CD4-positive, alpha-beta T cell treated with Interleukin-12 subunit alpha and Interleukin-12 subunit beta, for 1 hour (primary cell): ENCODE measurements at regions not wholly inside any gene's neighbourhood (a gene's known extent, or its start where the extent isn't known, plus 50 kb on each side); places are given as distances from the start of the nearest gene placed in this dataset.

Source experiments
- DNase-seq: peaks from one replicate; pipeline ENCODE4 v3.0.0-alpha.2; 2020

DNA sequence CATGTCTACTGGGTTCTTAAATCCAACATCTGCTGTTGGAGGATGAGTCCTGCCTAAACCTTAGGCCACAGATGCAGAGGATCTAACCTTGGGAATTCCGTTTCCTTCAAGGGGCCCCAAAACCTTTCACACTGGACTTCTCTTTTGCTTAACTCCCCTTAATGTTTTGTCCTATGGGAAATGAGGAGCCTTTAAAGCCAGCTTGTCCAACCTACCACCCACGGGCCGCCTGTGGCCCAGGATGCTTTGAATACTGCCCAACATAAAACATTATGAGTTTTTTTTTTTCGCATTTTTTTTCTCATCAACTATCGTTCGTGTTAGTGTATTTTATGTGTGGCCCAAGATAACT is 157.2 kb upstream of the SLC1A4 start:
- DNase-seq, result no peak

DNA sequence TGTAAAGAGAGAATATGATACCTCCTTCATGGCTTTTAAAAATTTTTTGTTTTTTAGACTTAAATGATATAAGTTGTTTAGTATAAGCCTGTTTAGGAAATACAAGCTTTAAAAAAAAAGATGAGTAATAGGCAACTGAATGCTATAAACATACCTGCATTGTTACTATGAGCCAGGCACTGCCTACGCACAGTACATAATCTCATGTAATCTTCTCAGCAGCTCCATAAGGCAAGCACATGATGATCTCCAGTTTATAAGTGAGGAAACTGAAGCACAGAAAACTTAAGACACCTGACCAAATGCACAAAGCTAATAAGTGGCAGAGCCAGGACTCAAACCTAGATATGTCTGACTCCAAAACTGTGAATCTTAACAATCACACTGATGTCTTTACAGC is 156.3 kb upstream of the SLC1A4 start:
- no peak for DNase-seq

DNA sequence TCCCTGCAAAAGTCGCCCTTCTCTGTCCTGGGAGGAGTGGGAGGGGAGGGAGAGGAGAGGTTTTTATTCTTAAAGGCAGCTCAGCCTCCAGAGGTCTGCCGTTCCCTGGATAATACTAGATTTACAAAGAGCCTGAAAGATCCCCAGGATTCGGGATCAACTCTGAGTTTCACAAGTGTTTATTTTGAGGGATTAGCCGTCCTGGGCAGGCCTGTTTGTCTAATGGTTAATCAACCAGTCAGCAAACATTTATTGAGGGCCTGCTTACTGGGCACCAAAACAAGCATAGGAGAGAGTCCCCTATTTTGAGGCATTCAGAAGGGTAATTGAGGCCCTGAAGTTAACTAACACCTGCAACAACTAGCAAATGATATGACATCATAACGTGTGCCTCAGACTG is 152.6 kb upstream of the SLC1A4 start:
- no peak for DNase-seq

DNA sequence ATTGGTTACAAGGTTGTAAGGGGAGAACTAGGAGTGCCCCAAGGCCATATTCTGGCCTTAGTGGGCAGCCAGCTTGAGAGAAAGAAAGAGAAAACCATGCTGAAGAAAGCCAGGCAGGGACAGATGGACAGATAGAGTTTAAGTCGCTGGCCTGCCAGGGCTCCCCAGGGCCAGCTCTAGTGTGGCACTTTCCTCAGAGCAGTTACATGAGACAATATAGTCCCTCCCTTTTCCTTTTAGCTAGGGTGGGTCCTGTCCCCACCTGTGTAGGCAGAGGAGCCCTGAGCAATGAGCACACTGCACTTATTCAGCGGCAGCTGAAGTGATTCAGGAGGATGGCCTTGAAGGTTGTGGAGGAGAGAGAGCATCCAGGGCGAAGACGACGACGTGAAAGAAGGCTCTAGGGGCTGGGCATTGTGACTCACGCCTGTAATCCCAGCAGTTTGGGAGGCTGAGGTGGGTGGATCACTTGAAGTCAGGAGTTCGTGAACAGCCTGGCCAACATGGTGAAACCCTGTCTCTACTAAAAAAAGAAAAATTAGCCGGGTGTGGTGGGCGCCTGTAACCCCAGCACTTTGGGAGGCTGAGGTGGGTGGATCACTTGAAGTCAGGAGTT is 152.0 kb upstream of the SLC1A4 start:
- no peak for DNase-seq

DNA sequence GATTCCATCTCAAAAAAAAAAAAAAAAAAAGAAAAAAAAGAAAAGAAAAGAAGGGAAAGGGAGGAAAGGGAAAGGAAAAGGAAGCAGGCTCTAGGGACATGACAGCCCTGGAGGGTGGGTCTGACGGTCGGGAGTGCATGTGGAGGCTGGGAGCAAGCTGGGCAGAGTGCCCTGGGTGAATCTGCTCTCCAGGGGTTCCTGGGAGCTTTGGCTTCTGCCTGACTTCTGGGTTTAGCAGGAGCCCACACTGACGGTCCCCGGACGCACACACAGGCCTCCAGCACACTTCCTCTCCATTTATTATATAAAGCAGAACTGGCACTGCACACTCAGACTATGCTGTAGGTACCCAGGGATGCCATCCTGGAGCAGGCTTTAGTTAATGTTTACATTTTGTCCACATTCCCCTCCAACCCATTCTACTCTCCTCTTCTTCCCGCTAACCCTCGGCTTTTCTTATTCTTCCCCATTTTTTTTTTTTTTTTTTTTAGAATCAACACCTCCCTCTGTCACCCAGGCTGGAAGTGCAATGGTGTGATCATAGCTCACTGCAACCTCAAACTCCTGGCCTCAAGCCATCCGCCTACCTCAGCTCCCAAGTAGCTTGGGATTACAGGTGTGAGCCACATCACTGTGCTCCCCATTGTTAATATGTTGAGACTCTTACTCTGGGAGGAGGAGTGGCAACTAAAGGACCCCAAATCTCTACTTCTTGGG is 151.1 kb upstream of the SLC1A4 start:
- DNase-seq, result no peak

DNA sequence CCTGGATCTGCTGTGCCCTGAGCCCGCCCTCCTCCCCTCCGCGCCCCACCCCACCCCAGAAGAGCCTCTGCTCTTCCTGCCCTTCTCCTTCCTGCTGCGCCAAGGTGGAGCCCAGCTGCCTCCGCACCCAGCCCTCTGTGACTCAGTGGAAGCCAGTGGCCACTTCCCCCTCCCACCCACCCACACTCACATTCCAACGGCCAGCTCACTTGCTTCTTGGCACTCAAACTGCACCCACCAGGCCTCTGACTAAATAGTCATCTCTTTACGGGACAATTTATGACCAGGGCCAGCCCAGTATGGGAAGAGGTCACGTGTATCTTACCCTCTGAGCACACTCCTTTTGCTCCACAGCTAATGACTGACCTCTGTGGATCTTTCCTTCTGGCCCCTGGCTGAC is 150.4 kb upstream of the SLC1A4 start:
- DNase-seq, result no peak

DNA sequence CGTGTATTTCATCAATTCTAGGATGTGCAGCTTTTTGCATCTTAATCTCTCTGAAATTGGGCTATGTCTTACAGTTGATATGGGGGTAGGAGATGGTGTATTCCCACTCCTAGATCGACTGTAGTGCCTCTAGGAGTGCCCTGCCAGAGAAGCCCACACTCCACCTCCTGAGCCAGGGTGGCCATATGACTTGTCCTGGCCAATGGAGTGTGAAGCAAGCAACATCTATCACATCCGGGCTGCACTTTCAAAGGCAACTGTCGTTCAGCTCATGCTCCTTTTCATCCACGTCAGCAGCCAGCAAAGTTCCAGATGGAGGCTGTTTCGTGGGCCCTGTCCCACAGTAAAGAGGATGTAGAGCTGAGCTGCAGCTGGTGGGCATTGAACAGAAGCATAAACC is 149.4 kb upstream of the SLC1A4 start:
- DNase-seq, result no peak

DNA sequence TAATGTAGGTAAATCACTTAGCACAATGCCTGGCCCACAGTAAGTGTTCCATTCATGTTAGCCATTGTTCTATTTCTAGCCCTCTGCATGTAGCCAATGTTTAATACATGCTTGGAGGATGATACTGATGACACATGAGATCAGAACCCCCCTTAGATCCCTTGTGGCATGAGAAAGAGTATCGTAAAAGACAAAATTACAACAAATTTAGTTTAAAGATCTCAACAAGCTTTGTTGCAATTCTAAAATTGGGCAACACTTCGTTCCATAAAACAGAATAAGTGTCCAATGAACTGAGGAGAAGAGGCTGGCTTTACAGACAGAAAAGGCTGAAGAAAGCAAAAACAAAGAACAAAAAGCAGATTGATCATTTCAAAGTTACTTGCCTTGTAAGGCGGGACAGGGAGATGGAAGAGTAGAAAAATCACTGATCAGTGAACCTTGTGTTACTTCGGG is 148.7 kb upstream of the SLC1A4 start:
- DNase-seq, result no peak

DNA sequence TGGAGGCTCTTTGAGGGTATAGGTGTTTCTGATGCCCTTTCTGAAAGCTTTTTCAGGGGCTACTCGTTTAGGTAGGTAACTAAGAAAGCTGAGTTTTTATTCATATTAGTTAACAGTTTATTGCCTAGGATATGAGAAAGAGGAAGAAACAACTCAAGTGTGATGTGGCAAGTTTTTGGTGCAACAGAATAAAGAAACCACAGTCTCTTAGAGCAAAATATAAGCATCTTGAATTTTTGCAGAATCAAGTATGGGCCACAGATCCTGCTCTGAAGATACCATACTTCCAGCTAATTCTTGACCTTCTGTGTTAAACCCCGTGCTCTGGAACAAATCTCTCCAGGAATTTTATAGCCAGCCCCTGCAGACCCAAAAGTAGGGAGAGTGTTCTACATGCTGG is 147.7 kb upstream of the SLC1A4 start:
- no peak for DNase-seq

DNA sequence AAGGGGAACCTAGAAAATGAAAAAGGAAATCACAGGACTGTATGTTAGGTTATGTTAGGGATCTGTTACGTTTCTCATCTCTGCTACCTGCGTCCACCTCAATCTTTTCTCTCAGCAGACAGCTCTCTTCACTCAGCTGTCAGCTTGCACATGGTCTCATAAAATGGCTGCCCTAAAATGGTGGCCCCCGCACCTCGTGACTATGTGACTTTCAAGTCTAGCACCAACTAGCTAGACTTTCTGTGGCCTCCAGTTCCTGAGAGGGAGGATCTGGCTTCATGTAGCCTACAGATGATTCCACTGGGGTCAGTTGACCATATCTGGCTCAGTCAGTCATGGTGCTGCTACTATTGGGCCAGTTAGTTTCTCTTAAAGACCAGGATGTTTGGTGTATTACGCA is 147.2 kb upstream of the SLC1A4 start:
- DNase-seq, result no peak

DNA sequence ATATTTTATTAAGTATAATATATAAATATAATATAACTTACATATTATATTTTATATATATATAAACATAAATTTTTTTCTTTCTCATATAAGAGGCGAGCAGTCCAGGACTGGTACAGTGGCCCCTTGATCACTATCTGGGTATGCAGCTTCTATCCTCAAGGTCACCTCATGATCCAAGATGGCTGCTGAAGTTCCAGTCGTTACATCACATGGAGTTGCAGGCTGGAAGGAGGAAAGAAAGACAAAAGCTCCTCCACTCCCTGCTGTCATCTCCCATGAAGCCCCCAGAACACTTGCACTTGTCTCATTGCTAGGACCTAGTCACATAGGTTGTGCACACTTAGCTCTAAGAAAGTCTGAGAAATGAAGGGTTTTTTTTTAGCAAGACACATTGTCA is 145.1 kb upstream of the SLC1A4 start:
- no peak for DNase-seq

DNA sequence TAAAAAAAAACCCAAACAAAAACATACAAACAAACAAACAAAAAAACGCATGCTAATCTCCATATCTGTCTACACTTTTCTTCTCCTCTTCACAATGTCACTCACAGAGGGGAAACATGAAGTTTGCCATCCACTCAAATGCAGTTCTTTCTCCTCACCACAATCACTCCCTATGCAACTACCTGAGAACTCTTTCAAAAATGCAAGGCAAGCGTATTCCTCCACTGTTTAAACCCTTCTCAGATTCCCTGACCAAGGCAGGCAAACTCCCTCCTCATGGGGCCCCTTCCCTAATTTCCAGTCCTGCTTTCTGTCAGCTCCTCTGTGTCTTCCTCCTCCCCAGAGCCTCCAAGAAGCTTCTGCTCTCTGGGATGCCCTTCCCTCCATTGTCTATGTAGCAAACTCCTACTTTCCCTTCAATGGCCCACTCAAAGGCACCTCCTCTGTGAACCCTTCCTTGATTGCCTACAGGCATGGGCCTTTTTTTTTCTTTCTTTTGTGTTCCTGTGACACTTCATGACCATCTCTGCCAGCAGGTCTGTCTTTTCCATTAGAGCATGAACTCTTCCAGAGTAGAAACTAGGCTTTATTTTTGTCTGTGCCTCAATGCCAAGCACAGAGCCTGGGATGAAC is 143.8 kb upstream of the SLC1A4 start:
- DNase-seq, result no peak

DNA sequence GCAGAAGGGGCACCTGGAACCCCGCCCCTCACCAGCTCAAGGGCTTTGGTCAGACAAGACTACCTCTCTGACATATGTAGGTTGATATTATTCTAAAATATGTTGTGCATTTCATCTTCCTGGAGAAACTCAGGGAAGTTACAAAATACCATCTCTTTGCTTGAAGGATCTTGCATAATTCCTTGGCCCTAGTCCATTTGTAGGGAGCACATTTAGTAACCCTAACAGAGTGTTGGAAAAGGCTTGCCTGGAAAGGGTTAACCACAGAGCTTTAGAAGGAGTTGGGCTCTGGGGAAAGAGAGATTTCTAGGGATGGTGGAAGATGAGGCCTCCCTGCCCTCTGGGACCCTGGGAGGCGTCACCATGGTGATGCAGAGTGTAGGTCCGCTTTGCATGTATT is 143.0 kb upstream of the SLC1A4 start:
- DNase-seq, result no peak

DNA sequence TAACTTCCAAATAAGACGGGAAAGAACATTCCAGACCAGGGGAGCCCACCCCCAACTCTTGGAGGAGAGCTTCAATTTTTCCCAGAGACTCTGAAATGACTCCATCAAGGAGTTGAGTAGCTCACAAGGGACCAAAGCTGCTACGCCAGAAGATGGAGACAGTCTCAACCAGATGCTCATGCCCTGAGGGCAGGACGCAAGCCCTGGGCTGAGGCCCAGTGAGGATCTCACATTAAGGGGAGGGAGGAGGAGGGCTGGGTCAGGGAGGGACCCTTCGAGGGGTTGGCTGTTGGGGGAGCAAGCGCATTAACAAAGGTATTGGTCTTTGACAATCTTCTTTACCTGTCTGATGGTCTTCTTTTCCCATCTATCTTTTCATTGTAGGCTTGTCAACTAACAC is 141.3 kb upstream of the SLC1A4 start:
- no peak for DNase-seq

DNA sequence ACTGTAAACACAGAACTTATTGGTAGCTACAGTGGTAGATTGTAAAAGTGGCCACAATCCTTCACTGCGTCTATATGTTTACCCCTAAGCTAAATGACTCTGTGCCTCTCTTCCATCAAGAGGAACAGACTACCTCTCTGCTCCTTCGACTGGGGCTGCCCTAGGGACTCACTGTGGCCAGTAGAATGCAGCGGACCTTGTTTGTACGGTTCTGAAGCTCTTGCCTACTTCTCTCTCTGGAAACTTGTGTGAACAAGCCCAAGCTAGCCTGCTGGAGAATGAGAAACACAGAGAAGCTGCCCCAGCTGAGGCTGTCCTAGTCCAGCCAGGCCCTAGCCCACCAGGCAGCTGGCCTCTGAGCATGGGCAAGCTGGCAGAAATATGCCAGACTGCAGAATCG is 140.8 kb upstream of the SLC1A4 start:
- no peak for DNase-seq

DNA sequence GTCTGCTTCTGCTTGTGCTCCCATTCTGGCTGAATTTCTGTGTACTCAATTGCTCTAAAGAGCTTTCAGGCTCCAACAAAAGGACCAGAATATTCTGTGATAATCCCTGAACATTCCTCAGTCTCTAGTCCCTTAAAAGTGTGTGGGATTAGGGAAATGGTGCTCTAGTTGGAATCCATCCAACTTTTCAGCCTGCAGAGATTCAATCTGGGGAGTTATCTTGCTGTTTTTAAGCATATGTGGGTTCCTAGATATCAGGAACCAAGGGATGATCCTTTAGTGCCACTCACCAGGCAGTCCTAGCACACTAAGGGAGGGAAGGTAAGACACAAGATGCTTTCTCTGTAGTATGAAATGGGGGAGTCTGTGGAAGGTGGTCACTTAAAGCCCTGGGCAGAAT is 140.3 kb upstream of the SLC1A4 start:
- DNase-seq, result no peak

DNA sequence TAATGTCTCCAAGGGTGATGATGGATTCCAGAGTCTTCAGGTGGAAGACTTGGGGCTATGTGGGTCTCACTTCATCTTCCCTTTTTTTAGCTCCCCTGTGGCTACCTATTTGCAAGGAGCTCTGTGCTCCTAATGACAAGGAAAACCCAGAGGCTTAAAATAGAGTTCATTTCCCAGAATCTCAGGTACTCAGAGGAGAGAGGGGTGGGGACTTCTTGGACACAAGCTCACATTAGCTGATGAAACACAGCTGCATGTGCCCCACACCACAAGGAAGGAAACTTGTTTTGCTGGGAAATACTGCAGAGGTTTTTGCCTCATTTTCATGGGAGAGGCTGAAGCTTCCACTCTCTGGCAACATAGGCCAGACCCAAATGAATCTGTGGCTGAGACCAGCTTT is 138.6 kb upstream of the SLC1A4 start:
- DNase-seq, result no peak

DNA sequence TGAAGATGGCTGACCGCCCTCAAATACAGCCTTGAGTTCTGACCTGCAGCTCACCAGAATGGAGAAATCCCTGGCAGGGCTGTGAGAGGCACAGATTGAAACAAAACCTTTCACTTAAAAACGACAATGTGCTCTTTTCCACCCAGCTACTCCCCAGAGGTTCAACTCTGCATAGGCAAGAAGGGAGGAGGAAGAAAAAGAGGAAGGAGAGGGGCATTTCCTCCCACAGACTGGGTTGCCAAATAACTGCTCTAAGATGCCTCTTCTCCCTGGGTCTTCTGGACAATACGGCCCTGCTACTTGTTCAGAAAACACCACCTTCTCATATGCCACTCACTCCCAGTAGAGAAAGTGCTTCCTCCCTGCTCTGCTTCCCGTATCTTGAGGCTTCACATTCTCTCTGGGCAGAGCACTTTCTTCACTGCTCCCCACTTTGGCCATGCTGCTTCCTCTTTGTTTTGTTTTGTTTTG is 136.4 kb upstream of the SLC1A4 start:
- DNase-seq, result no peak

DNA sequence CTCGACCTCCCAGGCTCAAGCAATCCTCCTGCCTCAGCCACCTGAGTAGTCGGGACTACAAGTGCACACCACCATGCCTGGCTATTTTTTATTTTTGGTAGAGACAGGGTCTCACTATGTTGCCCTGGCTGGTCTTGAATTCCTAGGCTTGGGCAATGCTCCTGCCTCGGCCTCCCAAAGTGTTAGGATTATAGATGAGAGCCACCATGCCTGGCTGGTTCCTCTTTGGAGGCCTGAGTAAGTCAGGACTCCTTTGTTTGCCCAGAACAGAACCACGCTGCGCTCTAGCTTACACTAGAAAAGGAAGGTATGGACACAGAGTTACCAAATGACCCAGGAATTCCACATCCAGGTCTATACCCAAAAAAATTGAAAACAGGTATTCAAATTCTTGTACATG is 135.9 kb upstream of the SLC1A4 start:
- no peak for DNase-seq

DNA sequence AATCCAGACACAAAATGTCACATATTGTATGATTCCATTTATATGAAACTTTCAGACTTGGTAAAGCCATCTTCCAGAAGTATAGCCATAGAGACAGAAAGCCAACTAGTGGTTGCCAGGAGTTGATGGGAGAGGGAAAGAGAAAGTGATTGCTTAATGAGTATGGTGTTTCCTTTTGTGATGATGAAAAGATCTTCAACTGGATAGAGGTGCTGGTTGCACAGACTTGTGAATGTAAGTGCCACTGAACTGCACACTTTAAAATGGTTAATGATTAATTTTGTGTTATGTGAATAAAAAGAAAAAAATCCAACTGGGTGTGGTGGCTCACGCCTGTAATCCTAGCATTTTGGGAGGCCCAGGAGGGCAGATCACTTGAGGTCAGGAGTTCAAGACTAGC is 135.3 kb upstream of the SLC1A4 start:
- no peak for DNase-seq

DNA sequence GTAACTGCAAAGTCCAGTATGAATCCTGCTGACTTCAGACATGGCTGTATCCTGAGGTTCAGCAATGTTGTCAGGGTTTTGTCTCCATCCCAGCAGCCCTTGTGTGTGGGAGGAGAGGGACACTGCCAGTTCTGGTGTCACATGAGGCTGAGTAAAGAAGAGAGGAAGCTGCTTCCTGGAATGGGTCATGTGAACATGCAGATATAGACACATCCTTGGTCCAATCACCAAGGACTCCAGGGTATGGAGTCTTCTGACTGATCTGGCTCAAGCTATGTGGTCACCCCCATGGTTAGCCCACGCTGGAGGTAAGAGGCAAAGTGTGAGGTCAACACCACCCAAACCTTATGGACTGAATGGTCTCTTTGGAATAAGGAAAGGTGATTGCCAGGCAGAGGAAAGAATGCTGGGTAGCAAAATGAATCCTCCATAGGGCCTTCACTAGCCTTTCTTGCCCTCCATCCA is 134.4 kb upstream of the SLC1A4 start:
- DNase-seq, result no peak

DNA sequence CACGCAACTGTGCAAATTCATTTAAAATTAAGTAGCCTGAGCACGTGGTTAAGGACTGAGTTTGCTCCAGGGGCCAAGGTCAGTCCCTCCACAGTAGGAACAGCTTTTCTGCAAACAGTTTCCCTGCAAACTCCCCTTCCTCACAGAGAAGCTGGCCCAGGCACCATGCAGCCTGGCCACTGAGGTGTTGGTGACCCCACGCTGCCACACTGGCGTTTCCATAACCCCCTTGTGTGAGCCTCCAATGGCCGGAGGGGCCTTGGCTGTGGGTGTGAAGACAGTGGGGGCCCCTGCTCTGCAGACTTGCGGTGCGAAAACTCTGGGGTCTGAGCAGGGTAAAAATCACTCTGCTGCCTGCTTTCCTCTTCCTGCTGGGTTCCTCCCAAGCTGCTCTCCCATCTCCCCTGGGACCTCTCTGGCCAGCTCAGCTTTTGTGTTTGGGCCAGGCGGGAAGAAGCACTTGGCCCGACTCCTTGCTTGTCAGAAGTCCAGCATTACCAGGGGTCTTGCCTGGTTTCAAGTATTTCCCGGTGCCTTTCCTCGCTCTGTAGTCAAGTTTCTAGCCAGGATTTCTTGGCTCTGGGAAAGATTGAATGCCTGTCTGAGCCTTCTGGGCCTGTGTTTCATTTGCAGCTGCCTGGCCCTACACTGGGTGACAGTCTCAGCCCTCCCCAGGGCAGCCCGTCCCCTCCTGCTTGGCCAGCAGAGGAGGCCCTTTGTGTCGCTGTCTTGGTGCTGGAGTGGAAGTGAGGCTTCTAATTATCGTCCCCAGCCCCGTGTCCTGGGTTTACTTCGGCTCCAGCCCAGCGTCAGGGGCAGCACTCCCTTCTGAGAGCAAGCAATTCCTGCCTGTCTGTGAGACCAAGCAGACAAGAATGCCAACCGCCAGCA is 131.4 kb upstream of the SLC1A4 start:
- DNase-seq, result no peak

DNA sequence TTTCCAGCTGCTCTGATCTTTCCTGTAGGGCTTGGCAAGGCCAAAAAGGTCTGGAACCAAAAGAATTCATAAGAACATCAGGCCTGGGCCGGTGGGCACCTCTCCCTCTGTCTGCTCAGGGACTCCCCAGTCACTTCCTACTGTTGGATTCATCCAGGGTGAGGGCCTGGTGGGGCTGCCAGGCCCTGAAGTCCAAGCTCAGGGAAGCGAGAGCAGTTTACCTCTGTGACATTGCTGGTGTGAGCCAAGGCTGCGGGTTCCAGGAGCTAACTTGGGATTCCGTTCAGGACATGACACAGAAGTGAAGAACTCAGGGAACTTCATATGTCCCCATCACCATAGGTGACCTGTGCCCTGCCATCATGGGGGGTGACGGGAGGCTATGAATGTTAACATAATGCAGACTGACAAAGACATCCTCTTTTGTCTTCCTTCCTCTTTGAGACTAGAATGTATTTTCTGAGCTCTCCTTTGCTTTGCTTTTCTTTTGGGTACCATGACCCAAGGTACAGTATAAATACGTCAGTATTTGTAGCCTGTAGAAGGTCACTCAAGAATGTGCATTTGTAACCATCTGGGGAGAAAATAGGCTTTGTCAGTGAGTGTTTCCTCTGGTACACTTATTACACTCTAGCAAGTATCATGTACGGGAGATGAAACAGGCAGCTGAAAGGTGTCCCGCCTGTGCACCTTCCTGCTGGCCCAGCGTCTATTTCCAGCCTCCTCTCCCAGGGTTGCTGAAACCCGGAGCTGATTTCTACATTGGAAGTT is 130.5 kb upstream of the SLC1A4 start:
- DNase-seq, result no peak
